AG04450 (cell line): ENCODE measurements at regions not wholly inside any gene's neighbourhood (a gene's known extent, or its start where the extent isn't known, plus 50 kb on each side); places are given as distances from the start of the nearest gene placed in this dataset.

Experiments
- CTCF ChIA-PET: fragments of 300-600, 350-600 bp; formaldehyde crosslinking; extraction: SDS; loops from one replicate; lab custom pipeline; 2022; ENCODE audit warnings: antibody characterized with exemption, inconsistent platforms; lab: Charles Lee
- POLR2A ChIA-PET: fragments of 350-600 bp; formaldehyde crosslinking; extraction: SDS; loops from one replicate; lab custom pipeline; 2021; ENCODE audit warnings: antibody characterized with exemption, inconsistent platforms; lab: Yijun Ruan, JAX
- DNase-seq: peaks from one replicate; pipeline ENCODE4 v3.0.0-alpha.2; 2011; ENCODE audit warnings: low read depth, low spot score
- H3K27ac ChIP-seq: one replicate; pipeline ENCODE4 v1.5.1; 2012; ENCODE audit warnings: low read depth, low read length, control low read depth
- H3K27me3 ChIP-seq: one replicate; pipeline ENCODE4 v1.6.0; 2012; ENCODE audit warnings: low read length; ENCODE audit not compliant: control insufficient read depth, insufficient read depth
- H3K4me3 ChIP-seq: 2 replicates; pipeline ENCODE4 v1.5.1; 2011; ENCODE audit warnings: mild to moderate bottlenecking, low read depth, low read length, control low read depth
- H3K9me3 ChIP-seq: 2 replicates; pipeline ENCODE4 v1.5.1; 2012; ENCODE audit warnings: low read length; ENCODE audit not compliant: control insufficient read depth, insufficient read depth
- TF ChIP-seq, protein P1 (sequence below): IDR thresholded peaks from 2 replicates; pipeline ENCODE4 v1.5.1; 2011; ENCODE audit warnings: low read depth, low read length, control low read depth, inconsistent platforms

DNA sequence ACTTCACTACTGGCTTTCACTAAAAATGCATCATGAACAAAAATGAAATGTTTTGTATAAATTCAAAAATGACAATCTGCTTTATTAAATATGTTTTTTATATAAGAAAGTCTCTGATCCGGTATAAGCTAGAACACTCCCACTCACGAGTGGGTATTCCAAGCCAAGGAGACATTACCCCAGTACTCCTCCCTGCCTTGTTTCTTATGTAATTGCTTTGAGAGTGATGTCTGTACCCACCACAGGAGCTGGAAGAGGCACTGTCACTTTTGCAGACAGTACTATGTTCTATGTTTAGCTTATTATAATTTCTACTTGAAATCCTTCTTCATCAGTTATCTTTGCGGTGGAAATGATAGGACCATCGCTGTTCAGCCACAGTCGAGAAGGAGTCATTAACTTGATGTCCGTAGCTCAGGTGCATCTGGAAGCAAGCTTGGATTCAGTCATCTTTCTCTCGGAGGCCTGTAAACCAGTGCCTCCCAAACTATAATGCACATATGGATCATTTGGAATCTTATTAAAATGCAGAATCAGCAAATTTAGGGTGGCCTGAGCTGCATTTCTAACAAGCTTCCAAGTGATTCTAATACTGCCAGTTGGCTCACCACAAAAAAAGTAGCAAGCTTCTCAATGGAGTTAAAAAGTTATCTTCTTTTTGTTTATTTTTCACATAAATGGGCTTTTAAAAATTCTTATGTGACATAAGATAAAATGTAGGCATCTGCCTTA, 396.4 kb downstream of the GRIA2 start:
- CTCF ChIA-PET, result no interaction called here
- POLR2A ChIA-PET, result no interaction called here
- TF ChIP-seq, protein P1, sequence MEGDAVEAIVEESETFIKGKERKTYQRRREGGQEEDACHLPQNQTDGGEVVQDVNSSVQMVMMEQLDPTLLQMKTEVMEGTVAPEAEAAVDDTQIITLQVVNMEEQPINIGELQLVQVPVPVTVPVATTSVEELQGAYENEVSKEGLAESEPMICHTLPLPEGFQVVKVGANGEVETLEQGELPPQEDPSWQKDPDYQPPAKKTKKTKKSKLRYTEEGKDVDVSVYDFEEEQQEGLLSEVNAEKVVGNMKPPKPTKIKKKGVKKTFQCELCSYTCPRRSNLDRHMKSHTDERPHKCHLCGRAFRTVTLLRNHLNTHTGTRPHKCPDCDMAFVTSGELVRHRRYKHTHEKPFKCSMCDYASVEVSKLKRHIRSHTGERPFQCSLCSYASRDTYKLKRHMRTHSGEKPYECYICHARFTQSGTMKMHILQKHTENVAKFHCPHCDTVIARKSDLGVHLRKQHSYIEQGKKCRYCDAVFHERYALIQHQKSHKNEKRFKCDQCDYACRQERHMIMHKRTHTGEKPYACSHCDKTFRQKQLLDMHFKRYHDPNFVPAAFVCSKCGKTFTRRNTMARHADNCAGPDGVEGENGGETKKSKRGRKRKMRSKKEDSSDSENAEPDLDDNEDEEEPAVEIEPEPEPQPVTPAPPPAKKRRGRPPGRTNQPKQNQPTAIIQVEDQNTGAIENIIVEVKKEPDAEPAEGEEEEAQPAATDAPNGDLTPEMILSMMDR, result no peak

GRCh38 chr4:157607996-157608395, 387.5 kb downstream of the GRIA2 start:
- H3K4me3 ChIP-seq, result no peak overlapping the region
- TF ChIP-seq, protein P1, result no peak
- no peaks in the 10 kb centered on the region for H3K27me3 ChIP-seq
- DNase-seq, result no peak
- H3K27ac ChIP-seq, result no peak overlapping the region
- POLR2A ChIA-PET, result no interaction called here
- CTCF ChIA-PET, result no interaction called here
- no peaks in the 10 kb centered on the region for H3K9me3 ChIP-seq

More for the DNA sequence above, 396.4 kb downstream of the GRIA2 start:
- Histone ChIP-seq H3K9me3 (no peaks in the 10 kb centered on the region), H3K4me3 (no peak overlapping the region), H3K27me3 (no peaks in the 10 kb centered on the region), H3K27ac (no peak overlapping the region)
- DNase-seq, result no peak

DNA sequence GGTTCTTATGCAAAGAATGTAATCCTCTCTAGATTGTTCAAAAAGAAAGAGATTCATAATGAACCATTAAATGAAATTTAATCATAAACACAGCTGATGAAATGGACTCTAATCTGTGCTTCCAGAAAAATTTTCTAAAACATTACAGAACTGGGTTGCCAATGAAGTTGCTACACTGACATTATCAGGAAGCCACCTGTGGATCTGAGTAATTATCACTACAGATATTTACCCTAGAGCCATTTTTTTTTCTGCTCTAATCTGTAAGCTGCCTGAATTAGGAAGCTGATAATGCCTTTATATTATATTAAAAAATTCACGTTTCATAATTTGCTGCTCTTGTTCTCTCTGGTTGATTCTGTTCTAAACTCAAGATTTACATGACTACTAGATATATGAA, 380.1 kb downstream of the GRIA2 start:
- ChIA-PET POLR2A (no interaction called here), CTCF (no interaction called here)
- no peak for DNase-seq
- TF ChIP-seq, protein P1, result no peak
- H3K27ac ChIP-seq, result no peak overlapping the region
- H3K27me3 ChIP-seq, result no peaks in the 10 kb centered on the region
- H3K9me3 ChIP-seq, result no peaks in the 10 kb centered on the region
- no peak overlapping the region for H3K4me3 ChIP-seq

- ChIA-PET CTCF (no interaction called here), POLR2A (no interaction called here)
- DNase-seq, result no peak
- TF ChIP-seq, protein P1, result no peak
- Histone ChIP-seq H3K9me3 (no peaks in the 10 kb centered on the region), H3K4me3 (no peak overlapping the region), H3K27ac (no peak overlapping the region), H3K27me3 (no peaks in the 10 kb centered on the region)
Observed at GRCh38 chr4:157591245-157591644, 370.7 kb downstream of the GRIA2 start.

DNA sequence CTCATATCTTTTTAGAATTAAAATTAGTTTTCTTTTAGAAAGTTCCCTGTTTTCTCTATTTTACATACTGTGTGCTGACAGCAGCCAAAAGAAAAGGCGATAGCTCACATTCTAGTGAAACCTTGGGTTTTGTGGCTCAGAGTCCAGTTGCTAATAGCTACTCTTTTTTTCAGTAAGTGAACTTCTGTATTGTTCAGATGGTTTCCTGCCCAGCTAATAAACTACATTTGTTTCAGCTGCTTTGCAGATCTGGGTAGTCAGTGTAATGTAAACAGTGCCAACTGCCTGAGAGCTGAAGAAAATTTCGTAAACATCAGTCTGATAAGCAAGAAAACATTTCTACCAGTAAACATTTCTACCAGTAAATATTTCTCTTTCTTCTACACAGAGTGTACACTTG, 370.2 kb downstream of the GRIA2 start:
- Histone ChIP-seq H3K27ac (no peak overlapping the region), H3K4me3 (no peak overlapping the region), H3K27me3 (no peaks in the 10 kb centered on the region), H3K9me3 (no peaks in the 10 kb centered on the region)
- ChIA-PET POLR2A (no interaction called here), CTCF (no interaction called here)
- DNase-seq, result no peak
- TF ChIP-seq, protein P1, result no peak
